ENCODE measurements at regions not wholly inside any gene's neighbourhood (a gene's known extent, or its start where the extent isn't known, plus 50 kb on each side); places are given as distances from the start of the nearest gene placed in this dataset.

GRCh38 chr2:180411661-180412060, 404.6 kb upstream of the CWC22 start:
- Mint-ChIP-seq H3K27ac (ENCODE audit: unreplicated experiment) (no peak overlapping the region), H3K4me3 (ENCODE audit: unreplicated experiment) (no peak overlapping the region), H3K27me3 (ENCODE audit: low read depth) (no peaks in the 10 kb centered on the region), H3K9me3 (ENCODE audit: low read depth) (no peaks in the 10 kb centered on the region), H3K36me3 (ENCODE audit: low read depth) (no peaks in the 10 kb centered on the region), H3K4me1 (ENCODE audit: low read depth) (peaks cover 12% of the 10 kb centered on the region)
- no peak for DNase-seq (ENCODE audit: low spot score)
- TF ChIP-seq CTCF (IDR thresholded peaks at IDR 0.05): no peak

GRCh38 chr2:180406687-180407086, 399.6 kb upstream of the CWC22 start:
- Mint-ChIP-seq H3K4me1 (ENCODE audit: low read depth) (peaks cover 9% of the 10 kb centered on the region), H3K27me3 (ENCODE audit: low read depth) (no peaks in the 10 kb centered on the region)

GRCh38 chr2:180405520-180405919, 398.4 kb upstream of the CWC22 start:
- Mint-ChIP-seq H3K9me3 (ENCODE audit: low read depth) (no peaks in the 10 kb centered on the region), H3K27ac (ENCODE audit: unreplicated experiment) (no peak overlapping the region), H3K4me3 (ENCODE audit: unreplicated experiment) (no peak overlapping the region), H3K27me3 (ENCODE audit: low read depth) (no peaks in the 10 kb centered on the region), H3K36me3 (ENCODE audit: low read depth) (no peaks in the 10 kb centered on the region), H3K4me1 (ENCODE audit: low read depth) (no peaks in the 10 kb centered on the region)
- TF ChIP-seq CTCF (IDR thresholded peaks at IDR 0.05): no peak
- DNase-seq (ENCODE audit: low spot score): no peak

More at GRCh38 chr2:180406687-180407086, 399.6 kb upstream of the CWC22 start:
- H3K4me3 Mint-ChIP-seq (ENCODE audit: unreplicated experiment): no peak overlapping the region
- no peak for TF ChIP-seq CTCF (IDR thresholded peaks at IDR 0.05)
- H3K27ac Mint-ChIP-seq (ENCODE audit: unreplicated experiment): no peak overlapping the region
- DNase-seq (ENCODE audit: low spot score): no peak
- no peaks in the 10 kb centered on the region for H3K9me3 Mint-ChIP-seq (ENCODE audit: low read depth)
- no peaks in the 10 kb centered on the region for H3K36me3 Mint-ChIP-seq (ENCODE audit: low read depth)

- peaks cover 12% of the 10 kb centered on the region for H3K36me3 Mint-ChIP-seq (ENCODE audit: low read depth)
- H3K27me3 Mint-ChIP-seq (ENCODE audit: low read depth): no peaks in the 10 kb centered on the region
- no peak for TF ChIP-seq CTCF (IDR thresholded peaks at IDR 0.05)
- DNase-seq (ENCODE audit: low spot score): no peak
- no peak overlapping the region for H3K27ac Mint-ChIP-seq (ENCODE audit: unreplicated experiment)
- H3K9me3 Mint-ChIP-seq (ENCODE audit: low read depth): peaks cover 43% of the 10 kb centered on the region
- H3K4me3 Mint-ChIP-seq (ENCODE audit: unreplicated experiment): no peak overlapping the region
- no peaks in the 10 kb centered on the region for H3K4me1 Mint-ChIP-seq (ENCODE audit: low read depth)
These were observed 387.2 kb upstream of the CWC22 start for GRCh38 chr2:180394305-180394704.

- Mint-ChIP-seq H3K36me3 (ENCODE audit: low read depth) (peaks cover 4% of the 10 kb centered on the region), H3K4me3 (ENCODE audit: unreplicated experiment) (no peak overlapping the region), H3K27me3 (ENCODE audit: low read depth) (no peaks in the 10 kb centered on the region), H3K27ac (ENCODE audit: unreplicated experiment) (no peak overlapping the region), H3K4me1 (ENCODE audit: low read depth) (no peaks in the 10 kb centered on the region), H3K9me3 (ENCODE audit: low read depth) (peaks cover 19% of the 10 kb centered on the region)
- no peak for TF ChIP-seq CTCF (IDR thresholded peaks at IDR 0.05)
- DNase-seq (ENCODE audit: low spot score): no peak
These were observed 378.6 kb upstream of the CWC22 start for GRCh38 chr2:180385601-180386201.
